ENCODE measurements at regions not wholly inside any gene's neighbourhood (a gene's known extent, or its start where the extent isn't known, plus 50 kb on each side); places are given as distances from the start of the nearest gene placed in this dataset.

DNA sequence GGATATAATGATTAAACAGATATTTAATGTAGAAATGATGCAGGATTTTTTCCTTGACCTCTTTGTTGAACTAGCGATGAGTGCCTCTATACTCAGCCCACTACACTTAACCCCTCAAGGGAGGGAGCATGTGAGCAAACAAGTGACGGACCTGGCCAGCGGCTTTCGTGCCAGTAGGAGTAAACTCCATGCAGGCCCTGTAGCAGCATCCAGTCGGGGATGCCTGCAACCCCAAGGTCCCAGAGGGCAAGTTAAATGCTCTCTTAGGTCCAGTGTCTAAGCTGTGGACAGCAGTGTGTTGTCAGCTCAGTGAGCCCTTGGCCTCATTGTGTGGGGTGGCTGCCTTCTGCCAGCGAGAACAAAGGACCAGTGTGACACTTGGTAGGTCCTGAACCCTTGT lies 708.7 kb downstream of the TECRL start:
- TF ChIP-seq POLR2A (IDR thresholded peaks at IDR 0.05; ENCODE audit: low read depth, low read length) (no peak), TAF1 (IDR thresholded peaks at IDR 0.05; ENCODE audit: borderline replicate concordance, low read depth, low read length) (no peak), POLR2AphosphoS5 (IDR thresholded peaks at IDR 0.05; ENCODE audit: low read depth, low read length) (no peak)
- DNase-seq (ENCODE audit: insufficient read length) (no peak), FAIRE-seq (no peak)

DNA sequence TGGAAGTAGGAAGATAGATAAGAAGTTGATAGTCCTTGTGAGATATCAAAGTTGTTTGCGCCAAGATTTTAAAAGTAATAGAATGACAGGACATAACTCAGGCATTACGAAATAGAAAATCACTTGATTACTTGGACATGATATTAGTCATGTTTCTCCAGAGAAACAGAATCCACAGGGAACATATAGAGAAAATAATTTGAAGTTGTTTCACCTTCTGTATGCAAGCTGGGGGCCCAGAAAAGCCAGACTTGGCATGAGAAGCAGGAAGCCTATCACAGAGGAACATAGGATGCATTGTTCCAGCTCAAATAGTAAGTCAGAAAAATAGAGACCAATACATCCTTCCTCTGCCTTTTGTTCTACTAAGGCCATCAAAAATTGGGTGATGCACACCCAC lies 715.9 kb downstream of the TECRL start:
- no peak for TF ChIP-seq POLR2A (IDR thresholded peaks at IDR 0.05; ENCODE audit: low read depth, low read length)
- TF ChIP-seq TAF1 (IDR thresholded peaks at IDR 0.05; ENCODE audit: borderline replicate concordance, low read depth, low read length): no peak
- no peak for TF ChIP-seq POLR2AphosphoS5 (IDR thresholded peaks at IDR 0.05; ENCODE audit: low read depth, low read length)
- FAIRE-seq: no peak
- DNase-seq (ENCODE audit: insufficient read length): no peak

DNA sequence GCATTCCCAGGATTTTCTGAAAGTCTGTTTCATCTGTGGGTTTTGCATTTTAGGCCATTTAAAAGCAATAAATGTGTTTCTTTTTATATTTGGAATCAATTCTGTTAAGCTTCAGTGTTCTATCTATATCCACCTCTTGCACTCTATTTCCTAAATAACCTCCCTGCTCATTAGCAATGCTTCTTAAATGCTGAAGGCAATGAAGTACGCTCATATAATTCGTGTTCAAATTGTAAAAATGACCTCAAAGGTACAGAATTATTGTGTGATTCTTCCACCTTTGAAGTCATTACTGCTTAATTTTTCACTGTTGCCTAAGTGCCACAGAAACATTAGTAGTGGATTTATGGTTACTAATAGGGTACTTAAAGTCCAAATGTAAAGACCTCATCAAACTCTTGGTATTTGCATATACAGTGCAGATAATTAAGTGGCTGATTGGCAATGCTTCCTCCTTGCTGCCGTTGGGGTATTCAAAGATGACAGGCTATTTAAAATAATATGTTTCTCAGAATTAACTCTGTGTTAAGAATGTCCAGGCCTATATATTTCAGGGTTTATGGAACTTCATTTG lies 730.8 kb downstream of the TECRL start:
- TF ChIP-seq TAF1 (IDR thresholded peaks at IDR 0.05; ENCODE audit: borderline replicate concordance, low read depth, low read length) (no peak), POLR2A (IDR thresholded peaks at IDR 0.05; ENCODE audit: low read depth, low read length) (no peak), POLR2AphosphoS5 (IDR thresholded peaks at IDR 0.05; ENCODE audit: low read depth, low read length) (no peak)
- DNase-seq (ENCODE audit: insufficient read length): no peak
- FAIRE-seq: no peak

DNA sequence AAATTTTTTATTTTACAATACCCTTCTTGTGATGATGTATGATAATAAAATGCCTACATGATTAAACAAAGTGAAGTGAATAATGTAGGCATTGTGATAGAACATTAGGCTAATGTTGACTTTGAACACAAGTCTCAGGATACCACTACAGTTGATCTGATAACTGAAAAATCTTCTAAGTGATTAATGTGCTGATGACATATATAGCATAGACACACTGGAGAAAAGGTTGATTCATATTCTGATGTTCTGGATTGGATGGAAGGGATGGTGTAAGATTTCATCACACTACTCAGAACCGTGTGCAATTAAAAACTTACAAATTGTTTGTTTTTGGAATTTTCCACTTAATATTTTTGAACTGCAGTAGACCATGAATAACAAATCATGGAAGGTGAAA lies 738.5 kb downstream of the TECRL start:
- FAIRE-seq: no peak
- TF ChIP-seq POLR2AphosphoS5 (IDR thresholded peaks at IDR 0.05; ENCODE audit: low read depth, low read length) (no peak), TAF1 (IDR thresholded peaks at IDR 0.05; ENCODE audit: borderline replicate concordance, low read depth, low read length) (no peak), POLR2A (IDR thresholded peaks at IDR 0.05; ENCODE audit: low read depth, low read length) (no peak)
- DNase-seq (ENCODE audit: insufficient read length): no peak

DNA sequence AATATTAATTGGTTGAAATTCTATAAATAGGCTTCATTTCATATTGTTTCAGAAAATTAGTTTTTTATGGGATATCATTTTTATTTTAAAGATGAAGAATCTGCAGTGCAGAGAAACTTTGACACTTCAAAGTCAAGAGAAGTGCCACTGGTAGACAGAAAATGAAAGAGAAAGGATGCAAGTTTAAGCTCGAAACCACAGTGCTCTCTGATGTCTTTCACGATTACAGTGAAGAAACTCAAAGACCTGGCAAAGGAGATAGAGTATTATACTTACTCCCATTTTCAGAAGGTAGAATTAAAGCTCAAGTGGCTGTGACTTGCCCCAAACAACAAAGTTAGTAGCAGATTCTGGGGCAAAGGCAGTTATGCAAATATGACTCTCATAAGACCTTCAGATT lies 745.4 kb downstream of the TECRL start:
- TF ChIP-seq POLR2A (IDR thresholded peaks at IDR 0.05; ENCODE audit: low read depth, low read length): no peak
- no peak for TF ChIP-seq TAF1 (IDR thresholded peaks at IDR 0.05; ENCODE audit: borderline replicate concordance, low read depth, low read length)
- no peak for TF ChIP-seq POLR2AphosphoS5 (IDR thresholded peaks at IDR 0.05; ENCODE audit: low read depth, low read length)
- no peak for DNase-seq (ENCODE audit: insufficient read length)
- no peak for FAIRE-seq

DNA sequence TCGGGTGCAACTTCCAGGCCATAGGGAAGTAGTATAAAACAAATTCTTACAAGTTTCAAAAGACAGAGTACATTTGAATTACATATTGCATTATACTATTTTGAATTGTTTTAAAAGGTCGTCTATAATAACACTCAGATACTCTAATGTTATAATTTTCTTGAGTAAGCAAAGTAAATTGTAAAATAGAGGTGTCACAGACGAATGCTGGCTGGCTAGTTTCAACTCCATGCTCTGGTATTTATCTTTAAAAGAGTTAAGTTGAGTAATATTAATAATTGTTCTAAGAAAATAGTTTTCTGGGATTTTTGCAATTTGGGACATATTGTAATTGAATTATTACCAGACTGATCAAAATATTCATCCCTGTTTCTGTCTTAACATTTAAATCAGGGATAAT lies 764.9 kb downstream of the TECRL start:
- DNase-seq (ENCODE audit: insufficient read length) (no peak), FAIRE-seq (no peak)
- TF ChIP-seq TAF1 (IDR thresholded peaks at IDR 0.05; ENCODE audit: borderline replicate concordance, low read depth, low read length) (no peak), POLR2A (IDR thresholded peaks at IDR 0.05; ENCODE audit: low read depth, low read length) (no peak), POLR2AphosphoS5 (IDR thresholded peaks at IDR 0.05; ENCODE audit: low read depth, low read length) (no peak)

DNA sequence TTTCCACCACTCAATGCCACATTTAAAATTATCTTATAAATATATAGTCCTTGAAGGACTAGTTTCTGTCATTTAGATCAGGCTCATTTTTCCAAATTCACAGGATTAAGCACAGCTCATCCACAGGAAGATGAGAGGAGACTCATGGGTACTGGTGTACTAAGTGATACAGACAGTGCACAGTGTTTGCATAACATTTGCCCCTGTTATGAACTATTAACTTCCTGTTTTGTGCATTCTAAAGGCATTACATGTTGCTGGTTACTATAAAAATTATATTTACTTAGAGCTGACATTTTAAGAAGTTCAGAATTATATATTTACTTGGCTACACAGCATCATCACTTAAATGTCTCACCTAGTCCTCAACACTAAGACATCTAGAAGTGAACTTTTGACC lies 772.0 kb downstream of the TECRL start:
- TF ChIP-seq POLR2AphosphoS5 (IDR thresholded peaks at IDR 0.05; ENCODE audit: low read depth, low read length) (no peak), POLR2A (IDR thresholded peaks at IDR 0.05; ENCODE audit: low read depth, low read length) (no peak), TAF1 (IDR thresholded peaks at IDR 0.05; ENCODE audit: borderline replicate concordance, low read depth, low read length) (no peak)
- DNase-seq (ENCODE audit: insufficient read length): no peak
- FAIRE-seq: no peak

DNA sequence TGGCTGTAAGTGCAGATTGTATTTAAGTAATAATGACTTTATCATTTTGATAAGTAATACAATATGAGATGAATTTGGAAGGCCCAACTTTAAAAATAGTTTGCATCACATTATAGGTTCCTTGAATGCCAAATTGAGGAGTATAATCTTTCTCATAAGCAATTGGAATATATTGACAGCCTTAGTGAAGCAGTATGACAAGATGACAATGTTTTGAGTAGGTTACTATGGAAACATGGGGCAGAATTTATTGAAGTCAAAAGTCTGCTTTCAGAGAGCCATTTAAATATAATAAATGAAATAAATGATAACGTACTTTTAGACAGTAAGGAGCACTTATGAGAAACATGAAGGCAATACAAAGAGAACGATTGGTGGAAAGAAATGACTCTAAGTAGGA lies 776.4 kb downstream of the TECRL start:
- FAIRE-seq (no peak), DNase-seq (ENCODE audit: insufficient read length) (no peak)
- no peak for TF ChIP-seq TAF1 (IDR thresholded peaks at IDR 0.05; ENCODE audit: borderline replicate concordance, low read depth, low read length)
- TF ChIP-seq POLR2A (IDR thresholded peaks at IDR 0.05; ENCODE audit: low read depth, low read length): no peak
- TF ChIP-seq POLR2AphosphoS5 (IDR thresholded peaks at IDR 0.05; ENCODE audit: low read depth, low read length): no peak

DNA sequence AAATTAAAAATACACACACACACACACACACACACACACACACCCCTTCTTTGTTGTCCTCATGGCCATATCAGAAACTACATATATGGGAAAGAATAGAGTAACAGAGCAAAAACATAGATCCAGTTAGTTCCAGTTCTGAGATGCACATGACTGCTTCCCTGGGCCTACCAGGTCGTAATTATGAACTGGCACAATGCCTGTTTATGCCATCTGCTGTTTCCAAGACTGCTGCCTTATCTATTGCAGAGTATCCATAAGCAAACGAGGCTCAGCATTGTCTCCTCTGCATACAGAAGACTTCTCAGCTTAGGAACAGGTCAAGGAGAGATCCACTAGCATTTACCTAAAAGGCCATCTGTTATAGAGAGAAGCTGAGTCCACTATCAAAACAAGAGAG lies 789.0 kb downstream of the TECRL start:
- FAIRE-seq: no peak

DNA sequence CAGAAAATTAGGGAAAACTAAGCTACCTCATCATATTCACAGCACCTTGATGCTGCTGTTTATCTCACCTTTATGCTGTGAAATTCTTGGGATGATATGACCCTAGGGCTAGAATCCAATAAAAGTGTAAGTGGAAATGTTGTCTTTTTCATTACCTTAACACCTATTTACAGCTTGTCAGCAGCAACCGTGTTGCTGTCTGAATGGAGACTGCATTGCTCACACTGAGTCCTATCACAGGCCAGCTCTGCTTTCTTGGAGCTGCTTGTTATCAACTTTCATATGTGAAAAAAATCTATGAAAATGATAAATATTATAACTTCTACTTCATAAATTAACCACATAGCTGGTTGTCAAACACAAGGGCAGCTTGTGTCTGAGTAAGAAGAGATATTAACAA lies 789.5 kb downstream of the TECRL start:
- TF ChIP-seq TAF1 (IDR thresholded peaks at IDR 0.05; ENCODE audit: borderline replicate concordance, low read depth, low read length): no peak
- TF ChIP-seq POLR2AphosphoS5 (IDR thresholded peaks at IDR 0.05; ENCODE audit: low read depth, low read length): no peak
- TF ChIP-seq POLR2A (IDR thresholded peaks at IDR 0.05; ENCODE audit: low read depth, low read length): no peak
- no peak for FAIRE-seq
- DNase-seq (ENCODE audit: insufficient read length): no peak

More for the DNA sequence above, 789.0 kb downstream of the TECRL start:
- no peak for DNase-seq (ENCODE audit: insufficient read length)
- TF ChIP-seq POLR2A (IDR thresholded peaks at IDR 0.05; ENCODE audit: low read depth, low read length): no peak
- no peak for TF ChIP-seq POLR2AphosphoS5 (IDR thresholded peaks at IDR 0.05; ENCODE audit: low read depth, low read length)
- no peak for TF ChIP-seq TAF1 (IDR thresholded peaks at IDR 0.05; ENCODE audit: borderline replicate concordance, low read depth, low read length)

DNA sequence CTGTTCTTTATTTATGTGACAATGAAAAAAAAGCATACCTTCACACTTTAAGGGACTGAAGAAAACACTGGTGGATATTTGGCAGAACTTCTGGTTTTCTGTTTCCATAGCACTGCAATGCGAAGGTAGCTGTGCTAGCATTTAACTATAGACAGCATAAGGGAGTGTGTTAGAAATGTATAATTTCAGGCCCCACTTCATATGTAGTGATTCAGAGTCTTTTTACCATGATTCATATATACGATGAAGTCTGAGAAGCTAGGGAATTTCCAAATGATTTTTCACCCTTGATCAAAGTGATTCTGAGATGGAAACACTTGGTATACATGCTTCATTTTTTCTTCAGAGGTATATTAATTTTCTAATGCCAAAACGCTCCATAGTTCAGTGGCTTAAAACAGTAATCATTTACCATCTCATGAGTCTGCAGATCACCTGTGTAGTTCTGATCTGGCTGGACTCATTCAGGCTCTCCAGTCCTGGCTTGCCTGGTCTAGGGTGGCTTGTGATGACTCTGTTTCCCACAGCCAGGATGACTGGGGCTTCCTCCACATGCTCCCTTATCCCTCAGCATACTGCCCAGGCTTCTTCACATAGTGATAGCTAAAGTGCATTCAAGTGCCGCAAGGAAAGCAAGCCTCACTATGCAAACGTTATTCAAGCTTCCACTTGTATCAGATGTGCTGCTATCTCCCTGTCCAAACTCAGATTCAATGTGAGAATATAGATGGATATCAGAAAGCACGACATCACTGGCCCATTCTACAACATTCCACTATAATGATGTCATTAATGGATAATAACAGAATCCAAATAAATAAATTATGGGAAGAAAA lies 790.1 kb downstream of the TECRL start:
- no peak for FAIRE-seq
- TF ChIP-seq TAF1 (IDR thresholded peaks at IDR 0.05; ENCODE audit: borderline replicate concordance, low read depth, low read length) (no peak), POLR2A (IDR thresholded peaks at IDR 0.05; ENCODE audit: low read depth, low read length) (no peak), POLR2AphosphoS5 (IDR thresholded peaks at IDR 0.05; ENCODE audit: low read depth, low read length) (no peak)
- DNase-seq (ENCODE audit: insufficient read length): no peak
